ENCODE measurements at regions not wholly inside any gene's neighbourhood (a gene's known extent, or its start where the extent isn't known, plus 50 kb on each side); places are given as distances from the start of the nearest gene placed in this dataset.

DNA sequence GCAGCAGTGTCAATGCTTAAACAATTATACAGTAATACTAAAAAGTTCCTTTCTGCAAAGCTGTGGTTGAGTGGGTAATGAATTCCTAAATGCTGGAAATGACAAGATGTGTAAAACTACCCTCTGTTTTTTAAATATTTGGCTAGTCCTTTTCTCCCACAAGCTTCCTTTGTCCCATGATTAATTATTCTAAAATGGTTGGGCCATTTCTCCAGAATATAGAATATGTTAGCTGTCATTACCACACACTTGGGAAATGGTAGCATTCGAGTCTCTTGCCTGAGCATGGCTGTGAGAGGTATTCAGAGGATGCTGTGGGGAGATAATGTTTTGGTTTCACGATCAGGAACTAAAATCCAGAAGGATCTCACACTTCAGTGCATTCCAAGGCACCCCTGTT, 1185.8 kb downstream of the UQCRFS1 start:
- POLR2A ChIA-PET: no interaction called here
- CTCF ChIA-PET: no interaction called here
- Histone ChIP-seq H3K4me1 (ENCODE audit: insufficient read depth, low read length) (no peaks in the 10 kb centered on the region), H3K9me3 (ENCODE audit: low read length) (no peaks in the 10 kb centered on the region), H3K36me3 (ENCODE audit: insufficient read depth, low read length) (no peaks in the 10 kb centered on the region), H3K27me3 (ENCODE audit: insufficient read depth, low read length, poor library complexity, severe bottlenecking) (no peaks in the 10 kb centered on the region), H3K27ac (ENCODE audit: low read depth, low read length) (no peak overlapping the region), H3K4me3 (ENCODE audit: low read length) (no peak overlapping the region)
- Mint-ChIP-seq H3K36me3 (no peaks in the 10 kb centered on the region), H3K9me3 (peaks cover 4 to 10% (median 6%) of the 10 kb centered on the region in 5 donors), H3K27ac (no peak overlapping the region), H3K27me3 (no peaks in the 10 kb centered on the region), H3K4me1 (no peaks in the 10 kb centered on the region), H3K4me3 (no peak overlapping the region)
- no peak for DNase-seq

DNA sequence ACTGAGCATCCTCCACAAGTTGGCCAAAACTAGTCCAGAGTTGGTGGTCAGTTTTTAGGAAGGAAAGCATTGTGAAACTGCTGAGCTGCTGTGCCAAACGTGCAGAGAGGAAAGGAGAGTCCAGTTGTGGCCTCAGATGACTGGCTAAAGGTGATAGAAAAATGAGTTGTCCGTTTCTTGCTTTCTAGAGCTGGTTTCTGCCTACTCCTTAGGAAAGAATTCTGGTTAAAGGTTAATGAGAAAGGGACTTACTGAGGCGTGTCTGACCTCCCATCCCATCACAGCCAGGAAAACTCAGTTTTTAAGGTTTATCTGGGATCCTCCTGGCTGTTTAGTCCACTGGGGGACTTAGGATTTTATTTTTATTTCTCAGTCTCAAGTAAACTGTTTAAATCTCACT, 1186.3 kb downstream of the UQCRFS1 start:
- H3K4me3 Mint-ChIP-seq: no peak overlapping the region
- no peak overlapping the region for H3K27ac Mint-ChIP-seq
- no peaks in the 10 kb centered on the region for H3K4me1 Mint-ChIP-seq
- ChIA-PET POLR2A (no interaction called here), CTCF (no interaction called here)
- Histone ChIP-seq H3K36me3 (ENCODE audit: insufficient read depth, low read length) (no peaks in the 10 kb centered on the region), H3K4me3 (ENCODE audit: low read length) (no peak overlapping the region), H3K27ac (ENCODE audit: low read depth, low read length) (no peak overlapping the region), H3K4me1 (ENCODE audit: insufficient read depth, low read length) (no peaks in the 10 kb centered on the region), H3K27me3 (ENCODE audit: insufficient read depth, low read length, poor library complexity, severe bottlenecking) (no peaks in the 10 kb centered on the region), H3K9me3 (ENCODE audit: low read length) (no peaks in the 10 kb centered on the region)
- no peak for DNase-seq
- no peaks in the 10 kb centered on the region for H3K36me3 Mint-ChIP-seq
- H3K27me3 Mint-ChIP-seq: no peaks in the 10 kb centered on the region
- H3K9me3 Mint-ChIP-seq: peaks cover 3 to 8% (median 5%) of the 10 kb centered on the region in 5 donors

DNA sequence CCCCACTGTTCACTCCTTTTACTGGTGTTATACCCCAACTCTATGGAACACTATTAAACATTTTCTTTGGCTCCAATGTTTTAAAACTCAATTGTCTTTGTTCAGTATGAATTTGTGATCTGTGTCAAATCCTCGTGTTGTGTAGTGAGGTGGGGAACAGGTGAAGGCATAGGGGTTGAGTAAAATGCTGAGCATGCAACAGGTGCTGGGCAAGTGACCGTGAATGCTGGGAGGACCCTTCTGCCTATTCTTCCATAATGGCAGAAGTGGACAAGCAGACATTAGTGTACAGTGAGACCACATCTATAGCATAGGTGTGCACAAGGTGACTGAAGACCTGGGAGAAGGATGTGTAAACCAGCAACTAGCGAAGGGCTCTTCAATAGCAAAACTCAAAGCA, 1188.0 kb downstream of the UQCRFS1 start:
- no peak overlapping the region for H3K4me3 Mint-ChIP-seq
- no peak overlapping the region for H3K4me3 ChIP-seq (ENCODE audit: low read length)
- no peaks in the 10 kb centered on the region for H3K36me3 Mint-ChIP-seq
- POLR2A ChIA-PET: no interaction called here
- CTCF ChIA-PET: no interaction called here
- no peak overlapping the region for H3K27ac ChIP-seq (ENCODE audit: low read depth, low read length)
- H3K9me3 ChIP-seq (ENCODE audit: low read length): no peaks in the 10 kb centered on the region
- DNase-seq: no peak
- H3K36me3 ChIP-seq (ENCODE audit: insufficient read depth, low read length): no peaks in the 10 kb centered on the region
- no peaks in the 10 kb centered on the region for H3K4me1 ChIP-seq (ENCODE audit: insufficient read depth, low read length)
- no peaks in the 10 kb centered on the region for H3K27me3 Mint-ChIP-seq
- no peak overlapping the region for H3K27ac Mint-ChIP-seq
- no peaks in the 10 kb centered on the region for H3K4me1 Mint-ChIP-seq
- H3K27me3 ChIP-seq (ENCODE audit: insufficient read depth, low read length, poor library complexity, severe bottlenecking): no peaks in the 10 kb centered on the region
- peaks cover 2 to 6% (median 5%) of the 10 kb centered on the region in 5 donors for H3K9me3 Mint-ChIP-seq

DNA sequence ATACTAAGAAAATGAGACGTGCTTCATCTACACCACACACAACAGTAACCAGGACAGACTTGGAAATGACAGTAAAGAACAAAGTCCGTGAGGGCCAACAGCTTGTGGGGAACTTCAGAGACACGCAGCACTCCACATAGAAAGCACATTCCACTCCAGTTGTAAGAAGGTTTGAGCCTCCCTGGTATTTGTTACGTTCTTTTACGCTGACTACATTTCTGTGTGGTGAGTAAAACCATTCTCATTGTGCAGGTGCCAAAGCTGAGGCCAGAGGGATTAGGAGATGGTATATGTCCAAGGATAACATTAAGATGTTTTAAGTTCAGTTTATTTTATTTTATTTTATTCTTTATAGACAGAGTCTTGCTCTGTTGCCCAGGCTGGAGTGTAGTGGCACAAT, 1189.9 kb downstream of the UQCRFS1 start:
- Mint-ChIP-seq H3K36me3 (no peaks in the 10 kb centered on the region), H3K27ac (no peak overlapping the region), H3K4me3 (no peak overlapping the region), H3K9me3 (peaks cover 0 to 5% (median 3%) of the 10 kb centered on the region in 5 donors), H3K4me1 (no peaks in the 10 kb centered on the region), H3K27me3 (no peaks in the 10 kb centered on the region)
- POLR2A ChIA-PET: no interaction called here
- Histone ChIP-seq H3K27ac (ENCODE audit: low read depth, low read length) (no peak overlapping the region), H3K27me3 (ENCODE audit: insufficient read depth, low read length, poor library complexity, severe bottlenecking) (no peaks in the 10 kb centered on the region), H3K9me3 (ENCODE audit: low read length) (no peaks in the 10 kb centered on the region), H3K4me3 (ENCODE audit: low read length) (no peak overlapping the region), H3K36me3 (ENCODE audit: insufficient read depth, low read length) (no peaks in the 10 kb centered on the region), H3K4me1 (ENCODE audit: insufficient read depth, low read length) (no peaks in the 10 kb centered on the region)
- CTCF ChIA-PET: no interaction called here
- DNase-seq: no peak

- POLR2A ChIA-PET: no interaction called here
- H3K36me3 ChIP-seq (ENCODE audit: insufficient read depth, low read length): no peaks in the 10 kb centered on the region
- H3K27ac ChIP-seq (ENCODE audit: low read depth, low read length): no peak overlapping the region
- no peaks in the 10 kb centered on the region for H3K4me1 Mint-ChIP-seq
- peaks cover 0 to 7% (median 2%) of the 10 kb centered on the region in 5 donors for H3K9me3 Mint-ChIP-seq
- no peak overlapping the region for H3K27ac Mint-ChIP-seq
- no peak for DNase-seq
- no peaks in the 10 kb centered on the region for H3K4me1 ChIP-seq (ENCODE audit: insufficient read depth, low read length)
- CTCF ChIA-PET: no interaction called here
- no peaks in the 10 kb centered on the region for H3K9me3 ChIP-seq (ENCODE audit: low read length)
- H3K4me3 Mint-ChIP-seq: no peak overlapping the region
- no peaks in the 10 kb centered on the region for H3K27me3 ChIP-seq (ENCODE audit: insufficient read depth, low read length, poor library complexity, severe bottlenecking)
- no peaks in the 10 kb centered on the region for H3K36me3 Mint-ChIP-seq
- no peaks in the 10 kb centered on the region for H3K27me3 Mint-ChIP-seq
- H3K4me3 ChIP-seq (ENCODE audit: low read length): no peak overlapping the region
Observed at GRCh38 chr19:28022506-28022905, 1190.4 kb downstream of the UQCRFS1 start.

DNA sequence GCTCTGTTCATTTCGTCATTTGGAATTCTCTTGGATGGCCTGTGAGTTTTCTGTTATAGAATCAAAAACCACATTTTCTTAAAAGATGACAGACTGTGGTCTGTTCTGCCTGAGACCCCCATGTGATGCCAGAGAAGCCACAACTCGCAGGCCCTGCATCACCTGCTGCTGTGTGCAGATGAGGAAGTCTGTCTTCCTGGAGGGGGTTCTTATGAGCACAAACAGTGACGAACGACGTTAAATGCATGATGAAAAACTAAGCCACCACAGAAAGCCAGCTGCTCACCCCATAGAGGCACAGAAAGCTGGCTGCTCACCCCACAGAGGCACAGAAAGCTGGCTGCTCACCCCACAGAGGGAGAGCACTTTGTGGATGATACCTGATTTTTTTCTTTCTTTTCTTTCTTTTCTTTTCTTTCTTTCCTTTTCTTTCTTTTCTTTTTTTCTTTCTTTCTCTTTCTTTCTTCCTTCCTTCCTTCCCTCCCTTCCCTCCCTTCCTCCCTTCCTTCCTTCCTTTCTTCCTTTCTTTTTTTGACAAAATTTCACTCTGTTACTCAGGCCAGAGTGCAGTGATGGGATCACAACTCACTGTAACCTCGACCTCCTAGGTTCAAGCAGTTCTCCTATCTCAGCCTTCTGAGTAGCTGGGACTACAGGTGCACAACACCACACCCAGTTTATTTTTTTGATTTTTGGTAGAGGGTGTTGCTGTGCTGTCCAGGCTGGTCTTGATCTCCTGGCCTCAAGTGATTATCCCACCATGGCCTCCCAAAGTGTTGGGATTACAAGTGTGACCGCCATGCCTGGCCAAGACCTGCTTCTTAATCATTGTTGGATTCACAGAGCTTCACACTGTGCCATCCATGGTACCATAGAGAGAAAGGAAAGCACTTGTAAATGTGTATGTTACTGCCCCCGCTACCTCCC, 1191.4 kb downstream of the UQCRFS1 start:
- ChIA-PET POLR2A (no interaction called here), CTCF (no interaction called here)
- DNase-seq: no peak
- Histone ChIP-seq H3K27me3 (ENCODE audit: insufficient read depth, low read length, poor library complexity, severe bottlenecking) (no peaks in the 10 kb centered on the region), H3K4me1 (ENCODE audit: insufficient read depth, low read length) (no peaks in the 10 kb centered on the region), H3K27ac (ENCODE audit: low read depth, low read length) (no peak overlapping the region), H3K36me3 (ENCODE audit: insufficient read depth, low read length) (no peaks in the 10 kb centered on the region), H3K9me3 (ENCODE audit: low read length) (no peaks in the 10 kb centered on the region), H3K4me3 (ENCODE audit: low read length) (no peak overlapping the region)
- Mint-ChIP-seq H3K36me3 (no peaks in the 10 kb centered on the region), H3K9me3 (peaks cover 0 to 5% (median 3%) of the 10 kb centered on the region in 5 donors), H3K4me3 (no peak overlapping the region), H3K27ac (no peak overlapping the region), H3K4me1 (no peaks in the 10 kb centered on the region), H3K27me3 (peaks cover 0 to 2% of the 10 kb centered on the region in 2 donors)

DNA sequence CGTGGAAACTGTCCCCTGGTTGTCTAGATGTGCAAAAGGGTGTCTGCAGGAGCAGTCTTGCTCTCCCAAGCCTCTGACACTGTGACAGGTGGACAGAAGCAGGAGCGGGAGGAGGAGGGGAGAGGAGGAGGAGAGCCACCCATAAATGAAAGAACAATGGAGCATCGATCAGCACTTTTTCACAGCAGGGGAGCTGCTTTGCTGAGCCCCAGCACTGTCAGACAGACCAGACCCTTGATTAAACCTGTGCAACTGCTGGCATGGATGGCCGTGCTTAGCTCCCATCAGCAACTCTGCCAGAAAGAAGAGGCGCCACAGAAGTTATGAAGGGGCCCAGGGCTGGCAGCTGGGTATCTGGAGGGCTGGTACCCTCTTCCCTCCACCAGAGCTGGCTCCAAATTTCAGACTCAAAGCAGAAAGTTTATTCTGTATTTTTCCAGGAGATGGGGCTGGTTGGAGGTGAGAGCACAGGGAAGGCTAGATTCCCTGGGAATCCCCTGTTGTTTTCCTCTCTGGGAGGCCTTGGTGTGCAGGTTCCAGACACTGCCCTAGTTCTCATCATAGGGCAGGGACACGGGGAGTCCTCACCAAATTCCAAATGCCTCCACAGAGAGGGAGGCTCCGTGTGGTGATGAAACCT, 1192.2 kb downstream of the UQCRFS1 start:
- Histone ChIP-seq H3K36me3 (ENCODE audit: insufficient read depth, low read length) (no peaks in the 10 kb centered on the region), H3K9me3 (ENCODE audit: low read length) (no peaks in the 10 kb centered on the region), H3K27ac (ENCODE audit: low read depth, low read length) (no peak overlapping the region), H3K4me3 (ENCODE audit: low read length) (no peak overlapping the region), H3K27me3 (ENCODE audit: insufficient read depth, low read length, poor library complexity, severe bottlenecking) (no peaks in the 10 kb centered on the region), H3K4me1 (ENCODE audit: insufficient read depth, low read length) (no peaks in the 10 kb centered on the region)
- ChIA-PET CTCF (no interaction called here), POLR2A (no interaction called here)
- no peaks in the 10 kb centered on the region for H3K36me3 Mint-ChIP-seq
- H3K4me1 Mint-ChIP-seq: no peaks in the 10 kb centered on the region
- no peak overlapping the region for H3K27ac Mint-ChIP-seq
- H3K4me3 Mint-ChIP-seq: no peak overlapping the region
- DNase-seq: no peak
- peaks cover 0 to 2% of the 10 kb centered on the region in 2 donors for H3K27me3 Mint-ChIP-seq
- peaks cover 0 to 4% (median 3%) of the 10 kb centered on the region in 5 donors for H3K9me3 Mint-ChIP-seq

DNA sequence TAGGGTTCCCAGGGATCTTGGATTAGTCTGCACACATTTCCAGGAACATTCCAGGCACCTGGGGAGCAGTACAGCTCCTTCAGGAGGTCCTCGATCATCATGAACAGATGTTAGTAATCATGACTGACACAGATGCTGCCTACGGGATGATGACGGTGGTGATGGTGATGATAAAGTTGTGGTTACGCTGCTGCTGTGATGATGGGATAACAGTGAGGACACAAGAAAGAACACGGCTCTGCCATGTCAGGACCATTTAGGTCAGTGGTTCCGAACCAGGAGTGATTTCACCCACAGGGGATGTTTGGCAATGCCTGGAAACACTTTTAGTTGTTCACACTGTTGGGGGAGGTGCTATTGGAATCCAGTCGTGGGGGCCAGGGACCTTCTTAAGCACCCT, 1193.0 kb downstream of the UQCRFS1 start:
- Mint-ChIP-seq H3K27ac (no peak overlapping the region), H3K4me3 (no peak overlapping the region), H3K9me3 (peaks cover 0 to 4% (median 3%) of the 10 kb centered on the region in 5 donors), H3K27me3 (peaks cover 0 to 2% of the 10 kb centered on the region in 2 donors), H3K4me1 (no peaks in the 10 kb centered on the region), H3K36me3 (no peaks in the 10 kb centered on the region)
- no peak for DNase-seq
- no peaks in the 10 kb centered on the region for H3K36me3 ChIP-seq (ENCODE audit: insufficient read depth, low read length)
- CTCF ChIA-PET: no interaction called here
- POLR2A ChIA-PET: no interaction called here
- H3K9me3 ChIP-seq (ENCODE audit: low read length): no peaks in the 10 kb centered on the region
- no peak overlapping the region for H3K4me3 ChIP-seq (ENCODE audit: low read length)
- no peaks in the 10 kb centered on the region for H3K27me3 ChIP-seq (ENCODE audit: insufficient read depth, low read length, poor library complexity, severe bottlenecking)
- H3K4me1 ChIP-seq (ENCODE audit: insufficient read depth, low read length): no peaks in the 10 kb centered on the region
- H3K27ac ChIP-seq (ENCODE audit: low read depth, low read length): no peak overlapping the region

Data from CD8-positive, alpha-beta memory T cell (primary cell).